ENCODE measurements at regions not wholly inside any gene's neighbourhood (a gene's known extent, or its start where the extent isn't known, plus 50 kb on each side); places are given as distances from the start of the nearest gene placed in this dataset.

DNA sequence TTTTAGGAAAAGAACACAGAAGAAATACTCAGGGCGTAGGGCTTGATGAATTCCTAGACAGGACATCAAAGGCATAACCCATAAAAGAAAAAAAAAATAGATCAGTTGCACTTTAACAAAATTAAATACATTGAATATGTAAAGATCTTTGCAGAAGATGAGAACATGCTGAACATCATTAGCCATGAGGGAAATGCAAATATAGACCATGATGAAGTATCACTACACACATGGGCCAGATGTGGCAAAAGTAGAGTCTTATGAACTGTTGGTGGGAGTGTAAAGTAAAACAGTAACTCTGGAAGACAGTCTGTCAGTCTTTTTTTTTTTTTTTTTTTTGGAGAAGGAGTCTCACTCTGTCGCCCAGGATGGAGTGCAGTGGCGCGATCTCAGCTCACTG lies 246.7 kb upstream of the HSFY2 start:
- no peak for TF ChIP-seq POLR2A (IDR thresholded peaks at IDR 0.05)
- TF ChIP-seq, protein P1, sequence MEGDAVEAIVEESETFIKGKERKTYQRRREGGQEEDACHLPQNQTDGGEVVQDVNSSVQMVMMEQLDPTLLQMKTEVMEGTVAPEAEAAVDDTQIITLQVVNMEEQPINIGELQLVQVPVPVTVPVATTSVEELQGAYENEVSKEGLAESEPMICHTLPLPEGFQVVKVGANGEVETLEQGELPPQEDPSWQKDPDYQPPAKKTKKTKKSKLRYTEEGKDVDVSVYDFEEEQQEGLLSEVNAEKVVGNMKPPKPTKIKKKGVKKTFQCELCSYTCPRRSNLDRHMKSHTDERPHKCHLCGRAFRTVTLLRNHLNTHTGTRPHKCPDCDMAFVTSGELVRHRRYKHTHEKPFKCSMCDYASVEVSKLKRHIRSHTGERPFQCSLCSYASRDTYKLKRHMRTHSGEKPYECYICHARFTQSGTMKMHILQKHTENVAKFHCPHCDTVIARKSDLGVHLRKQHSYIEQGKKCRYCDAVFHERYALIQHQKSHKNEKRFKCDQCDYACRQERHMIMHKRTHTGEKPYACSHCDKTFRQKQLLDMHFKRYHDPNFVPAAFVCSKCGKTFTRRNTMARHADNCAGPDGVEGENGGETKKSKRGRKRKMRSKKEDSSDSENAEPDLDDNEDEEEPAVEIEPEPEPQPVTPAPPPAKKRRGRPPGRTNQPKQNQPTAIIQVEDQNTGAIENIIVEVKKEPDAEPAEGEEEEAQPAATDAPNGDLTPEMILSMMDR (IDR thresholded peaks at IDR 0.05), result no peak
